T47D (cell line): ENCODE measurements at regions not wholly inside any gene's neighbourhood (a gene's known extent, or its start where the extent isn't known, plus 50 kb on each side); places are given as distances from the start of the nearest gene placed in this dataset.
A peak's percentile ranks its signal among the peaks of the same experiment; 100 is the strongest.
"Not testable (repeated sequence)": the region's sequence is repeated elsewhere in the genome, so short reads cannot be mapped to it uniquely, and the experiment has no call there.

Source experiments
- DNase-seq, 2 experiments: peaks; one replicate each; pipeline versions ENCODE4 v3.0.0 to v3.0.0-alpha.2; 2011 to 2012; ENCODE audit warnings: low read depth in 1 of 2, low spot score in 1 of 2
- in situ Hi-C: cut with HindIII; loops from 2 replicates; pipeline ENCODE4 v1.10.0; 2016; ENCODE audit warnings: low sequenced_read_pairs, low pct_unique_long_range_greater_than_20kb

DNA sequence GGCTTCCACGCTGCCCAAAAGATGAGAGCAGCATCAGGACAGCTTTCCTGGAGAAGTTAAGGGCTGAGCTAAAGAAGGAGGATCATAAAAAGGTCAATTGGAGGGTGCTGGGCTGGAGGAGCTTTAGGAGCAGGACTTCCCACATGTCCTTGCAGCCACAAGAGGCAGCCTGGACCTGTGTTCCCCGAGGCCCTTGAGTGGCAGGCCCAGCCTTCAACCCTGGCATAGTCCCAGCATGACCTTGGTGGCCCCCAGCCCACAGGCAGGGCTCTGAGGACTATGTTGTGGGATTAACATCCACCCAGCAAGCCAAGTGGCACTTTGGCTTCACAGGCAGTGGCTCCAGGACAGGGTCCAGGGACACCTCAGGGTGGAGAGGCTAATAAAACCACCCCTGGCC is 126.8 kb upstream of the MTLN start:
- in situ Hi-C loops, DNase-seq: not testable (repeated sequence)

DNA sequence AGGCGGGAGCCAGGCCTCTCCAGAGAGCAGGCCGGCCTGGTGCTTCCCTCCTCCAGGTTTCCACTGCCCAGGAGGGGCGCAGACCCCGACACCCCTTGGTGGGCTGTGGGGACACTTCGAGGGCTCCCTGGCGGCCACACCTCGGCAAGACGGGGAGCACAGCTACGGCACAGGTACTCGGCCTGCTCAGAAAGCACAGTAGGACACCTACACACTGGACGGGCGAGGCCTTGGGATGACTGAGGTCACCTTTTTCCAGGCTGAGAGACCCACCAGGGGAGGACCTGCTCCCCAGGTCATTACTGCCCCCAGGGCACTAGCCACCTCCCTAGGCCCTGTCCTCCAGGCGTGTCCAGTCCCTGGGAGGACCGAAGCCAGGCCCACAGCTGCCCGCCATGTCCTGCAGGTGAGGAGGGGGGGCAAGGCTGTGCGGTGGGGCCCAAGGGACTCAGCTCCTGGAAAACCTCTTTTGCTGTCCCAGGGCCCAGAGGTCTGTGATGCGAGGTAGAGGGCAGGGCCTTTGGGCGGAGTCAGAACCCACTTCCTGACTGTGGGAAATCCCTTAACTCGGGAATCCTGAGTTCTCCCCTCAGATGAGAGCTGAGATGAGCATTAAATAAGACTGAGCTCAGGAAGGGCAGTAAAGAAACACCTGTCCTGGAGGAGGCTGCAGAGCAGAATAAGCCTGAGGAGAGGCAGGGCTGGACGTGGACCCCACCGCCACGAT is 126.1 kb upstream of the MTLN start:
- in situ Hi-C loops, DNase-seq: not testable (repeated sequence)

DNA sequence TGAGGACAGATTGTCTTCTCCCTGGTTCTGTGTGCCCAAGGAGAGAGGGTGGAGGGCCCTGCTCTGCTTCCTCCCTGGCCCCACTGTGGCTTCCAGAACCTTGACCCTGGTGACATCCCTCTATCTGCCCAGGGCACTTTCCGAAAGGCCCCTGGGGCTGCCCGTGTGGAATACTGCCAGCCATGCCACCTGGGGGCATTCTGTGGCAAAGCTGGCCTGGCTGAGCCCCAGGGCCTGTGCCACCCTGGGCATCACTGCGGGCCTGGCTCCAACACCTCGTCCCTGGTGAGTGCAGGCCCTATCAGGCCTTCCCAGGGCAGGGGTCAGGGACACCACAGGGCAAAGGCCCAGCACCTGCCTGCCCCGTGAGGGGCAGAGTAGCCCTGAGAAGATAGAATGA is 123.7 kb upstream of the MTLN start:
- in situ Hi-C loops, result not testable (repeated sequence)

DNA sequence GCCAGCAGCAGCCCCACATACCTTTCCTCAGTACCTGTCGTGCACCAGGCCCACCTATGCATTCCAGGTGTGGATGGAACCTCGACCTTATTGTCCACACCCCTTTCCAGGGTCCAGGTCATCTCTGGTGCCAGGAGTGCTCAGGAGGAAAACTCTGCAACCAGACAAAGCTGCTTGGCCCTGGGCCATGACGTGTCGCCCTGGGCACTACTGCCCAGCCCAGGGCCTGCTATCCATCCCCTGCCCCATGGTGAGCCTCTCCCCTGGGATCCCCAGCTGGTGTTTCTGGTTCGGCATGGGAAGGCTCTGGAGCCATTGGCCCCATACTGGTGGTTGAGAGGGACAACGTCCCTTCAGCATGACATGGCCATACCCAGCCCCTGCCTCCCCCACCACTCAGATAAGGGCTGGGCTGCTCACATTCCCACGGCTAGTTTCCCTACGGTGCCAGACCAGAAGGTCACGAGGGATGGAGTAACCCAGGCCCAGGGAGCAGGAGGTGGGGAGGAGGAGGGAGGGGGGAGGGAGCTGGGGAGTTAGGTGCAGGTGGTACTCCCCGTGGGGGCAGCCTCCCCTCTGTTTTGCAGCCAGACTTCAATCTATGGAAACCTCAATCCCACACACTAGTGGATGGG is 123.2 kb upstream of the MTLN start:
- DNase-seq, in situ Hi-C loops: not testable (repeated sequence)

More for the DNA sequence above, 123.7 kb upstream of the MTLN start:
- DNase-seq, result not testable (repeated sequence)

DNA sequence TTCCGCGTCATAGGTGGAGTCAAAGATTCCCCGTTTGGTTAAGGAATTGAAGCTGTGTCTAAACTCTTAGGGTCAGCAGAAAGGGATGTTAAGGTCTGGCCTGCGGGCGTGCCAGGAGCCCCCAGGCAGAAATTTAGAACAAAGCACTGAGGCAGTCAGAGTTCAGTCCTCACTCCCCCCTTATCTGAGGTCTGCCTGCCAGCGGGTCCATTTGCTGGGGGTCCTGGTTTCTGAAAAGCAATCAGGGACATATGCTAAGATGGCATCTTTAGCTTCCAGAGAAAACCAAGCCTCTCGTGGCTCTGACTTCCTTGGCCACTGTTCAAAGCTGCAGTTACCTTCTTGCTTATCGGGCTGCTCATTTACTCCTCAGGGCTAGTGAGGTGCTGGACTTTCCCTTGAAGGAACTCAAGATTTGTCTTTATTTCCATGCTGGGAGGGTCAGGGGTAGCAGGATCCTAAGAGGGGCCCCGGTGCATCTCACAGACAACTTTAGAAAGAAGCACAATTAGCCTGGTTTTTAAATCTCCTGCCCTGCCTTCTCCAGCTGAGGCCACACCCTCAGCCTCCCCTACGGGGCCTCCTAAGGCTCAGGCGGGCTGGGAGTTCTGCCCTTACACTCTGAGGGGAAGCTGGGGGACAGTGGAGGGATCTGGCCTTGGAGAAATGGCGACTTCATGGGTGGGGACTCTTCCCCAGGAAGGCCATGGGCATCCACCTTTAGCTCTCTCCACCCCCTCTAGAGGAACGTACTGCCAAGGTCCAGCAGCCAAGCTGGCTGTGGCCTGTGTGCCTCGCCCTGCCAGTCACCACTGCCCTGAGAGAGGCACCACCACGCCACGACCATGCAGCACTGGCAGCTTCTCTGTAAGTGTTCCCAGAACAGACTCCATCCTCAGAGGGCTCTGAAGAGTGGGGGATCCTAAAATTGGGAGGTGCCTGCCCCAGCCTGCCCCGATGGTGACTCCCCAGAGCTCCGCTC is 121.1 kb upstream of the MTLN start:
- DNase-seq, result not testable (repeated sequence)

DNA sequence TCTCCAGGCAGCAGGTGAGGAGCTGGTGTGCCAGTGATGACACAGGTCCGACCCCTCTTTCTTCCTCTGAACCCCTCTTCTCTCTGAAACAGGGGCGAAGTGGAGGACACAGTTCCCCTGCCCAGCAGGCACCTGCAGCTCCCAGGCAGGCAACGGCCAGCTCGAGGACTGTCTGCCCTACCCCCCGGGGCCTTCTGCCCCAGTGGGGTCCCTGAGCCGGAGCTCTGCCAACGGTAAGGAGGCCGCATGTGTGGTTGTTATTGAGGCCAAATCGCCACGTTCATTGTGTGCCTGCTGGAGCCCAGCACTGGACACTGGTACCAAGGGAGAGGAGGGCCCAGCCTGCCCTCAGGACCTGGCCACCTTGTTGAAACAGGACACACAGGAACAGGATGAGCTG is 119.3 kb upstream of the MTLN start:
- DNase-seq, in situ Hi-C loops: not testable (repeated sequence)

More for the DNA sequence above, 121.1 kb upstream of the MTLN start:
- in situ Hi-C loops, result not testable (repeated sequence)

DNA sequence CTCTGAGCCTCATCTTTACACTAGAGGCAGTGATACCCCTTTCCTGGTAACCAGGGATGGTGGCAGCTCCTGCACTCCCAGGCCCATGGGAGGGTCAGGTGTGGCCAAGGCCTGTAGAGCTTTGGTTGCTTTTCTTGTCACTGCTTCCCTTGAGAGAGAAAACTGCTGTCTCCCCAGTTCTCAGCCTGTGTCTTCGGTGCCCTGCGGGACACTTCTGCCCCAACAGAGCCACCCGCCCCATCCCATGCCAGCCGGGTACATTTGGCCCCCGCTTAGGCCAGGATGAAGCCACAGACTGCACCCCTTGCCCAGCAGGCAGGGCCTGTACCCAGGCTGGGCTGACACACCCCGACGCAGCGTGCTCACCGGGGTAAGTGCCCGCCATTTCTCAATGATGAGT is 117.4 kb upstream of the MTLN start:
- not testable (repeated sequence) for DNase-seq

DNA sequence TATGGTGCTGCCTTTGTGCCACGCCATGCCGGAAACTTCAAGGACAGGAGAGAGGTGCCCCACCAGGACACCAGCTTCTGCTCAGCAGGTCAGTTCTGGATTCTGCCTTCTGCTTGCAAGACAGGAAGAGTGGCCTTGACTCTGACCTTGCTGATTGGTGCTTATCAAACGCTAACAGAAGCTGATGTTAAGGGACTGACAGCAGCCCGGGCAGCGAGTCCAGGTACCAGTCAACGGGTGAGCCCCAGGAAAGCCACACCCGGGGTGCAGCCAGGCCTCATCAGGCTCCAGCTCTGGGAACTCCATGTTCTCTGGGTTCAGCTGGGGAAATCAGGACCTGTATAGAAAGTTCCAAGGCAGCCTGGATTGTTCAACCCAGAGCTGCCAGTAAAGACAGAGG is 116.8 kb upstream of the MTLN start:
- in situ Hi-C loops, result not testable (repeated sequence)

More for the DNA sequence above, 117.4 kb upstream of the MTLN start:
- in situ Hi-C loops, result not testable (repeated sequence)

DNA sequence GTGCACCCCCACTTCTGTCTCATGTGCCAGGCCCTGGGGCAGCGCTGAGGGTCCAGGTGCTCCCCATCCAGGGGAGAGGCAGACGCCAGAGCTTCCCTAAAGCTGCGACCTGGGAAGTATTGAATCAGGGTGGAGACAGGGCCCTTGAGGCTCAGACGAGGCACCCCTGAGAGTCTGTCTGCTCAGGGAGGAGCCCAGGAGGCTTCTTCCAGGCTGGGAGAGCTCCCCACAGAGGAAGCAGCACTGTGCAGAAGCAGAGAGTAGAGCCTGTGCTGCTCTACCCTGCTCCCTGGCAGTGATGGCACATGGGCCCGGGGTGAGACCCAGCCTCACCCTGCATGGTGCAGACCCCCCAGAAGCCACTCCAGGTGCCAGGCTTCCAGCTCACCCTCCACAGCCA is 116.3 kb upstream of the MTLN start:
- in situ Hi-C loops, result not testable (repeated sequence)

More for the DNA sequence above, 116.8 kb upstream of the MTLN start:
- not testable (repeated sequence) for DNase-seq

DNA sequence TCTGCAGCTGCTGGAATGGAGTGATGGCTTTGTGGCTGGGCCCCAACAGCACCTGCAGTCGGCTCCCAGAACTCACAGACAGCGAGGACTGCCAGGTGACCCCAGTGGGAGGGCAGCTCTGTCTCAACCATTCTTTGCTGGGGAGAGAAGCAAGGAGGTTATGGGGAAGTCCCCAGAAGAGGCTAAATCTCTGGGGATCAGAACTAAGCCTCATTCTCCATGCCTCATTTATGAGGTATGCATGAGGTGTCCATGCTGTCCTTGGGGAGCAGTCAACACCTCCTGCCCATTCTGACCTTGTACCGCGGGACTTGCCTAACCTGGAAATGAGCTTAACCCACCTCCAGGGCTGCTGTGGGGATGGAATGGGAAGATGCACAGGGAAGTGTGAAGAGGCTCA is 111.5 kb upstream of the MTLN start:
- DNase-seq, in situ Hi-C loops: not testable (repeated sequence)

More for the DNA sequence above, 116.3 kb upstream of the MTLN start:
- peak in 1 of 2 experiments; percentile 0 for DNase-seq

DNA sequence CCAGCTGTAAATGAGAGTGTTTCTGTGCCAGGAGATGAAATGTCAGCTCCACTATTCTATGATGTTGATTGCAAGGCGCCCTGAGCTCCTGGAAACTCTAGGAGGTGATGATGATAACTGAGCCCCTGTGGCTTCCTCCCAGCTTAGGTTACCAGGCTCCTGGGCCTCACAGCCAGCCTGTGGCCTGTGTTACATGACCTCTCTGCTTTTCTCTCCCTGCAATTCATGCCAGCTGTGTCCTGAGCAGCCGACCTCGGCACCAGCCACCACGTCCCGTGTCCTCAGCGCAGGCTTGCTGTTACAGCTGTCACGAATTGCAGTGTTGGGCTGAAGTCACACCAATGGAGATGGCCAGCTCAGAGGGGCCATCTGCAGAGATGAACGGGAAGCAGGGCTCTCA is 110.2 kb upstream of the MTLN start:
- DNase-seq, in situ Hi-C loops: not testable (repeated sequence)

DNA sequence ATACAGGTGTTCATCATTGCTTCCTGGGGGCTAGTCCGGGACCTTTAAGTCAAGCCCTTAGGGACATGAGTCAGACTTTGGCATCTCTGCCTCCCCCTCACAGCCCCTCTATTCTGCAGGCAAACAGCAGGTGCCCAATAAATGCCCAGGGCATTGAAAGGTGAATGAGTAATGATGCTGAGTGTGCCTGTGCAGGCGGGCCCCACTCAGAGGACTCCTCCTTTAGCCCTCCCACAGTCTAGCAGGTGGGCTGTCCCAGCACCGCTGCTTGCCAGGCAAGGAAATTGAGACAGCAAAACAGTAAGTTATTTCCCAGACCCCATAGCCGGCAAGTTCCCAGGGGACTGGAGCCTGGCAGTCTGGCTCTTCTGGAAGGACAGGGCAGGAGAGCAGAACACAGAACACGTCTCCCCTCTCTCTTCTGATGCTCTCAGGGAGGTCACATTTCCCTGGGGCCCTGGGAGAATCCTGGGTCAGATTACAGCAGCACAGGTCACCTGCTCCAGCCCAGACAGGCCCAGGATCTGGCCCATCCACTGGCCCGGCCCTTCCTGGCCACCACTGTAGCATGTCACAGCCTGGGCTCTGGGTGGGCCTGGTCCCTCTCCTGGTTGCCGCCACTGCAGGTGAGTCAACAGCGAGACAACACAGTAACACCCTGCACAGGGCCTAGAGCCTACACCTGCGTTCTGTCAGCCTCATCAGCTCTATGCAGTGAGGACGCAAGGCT is 108.7 kb upstream of the MTLN start:
- DNase-seq, in situ Hi-C loops: not testable (repeated sequence)

DNA sequence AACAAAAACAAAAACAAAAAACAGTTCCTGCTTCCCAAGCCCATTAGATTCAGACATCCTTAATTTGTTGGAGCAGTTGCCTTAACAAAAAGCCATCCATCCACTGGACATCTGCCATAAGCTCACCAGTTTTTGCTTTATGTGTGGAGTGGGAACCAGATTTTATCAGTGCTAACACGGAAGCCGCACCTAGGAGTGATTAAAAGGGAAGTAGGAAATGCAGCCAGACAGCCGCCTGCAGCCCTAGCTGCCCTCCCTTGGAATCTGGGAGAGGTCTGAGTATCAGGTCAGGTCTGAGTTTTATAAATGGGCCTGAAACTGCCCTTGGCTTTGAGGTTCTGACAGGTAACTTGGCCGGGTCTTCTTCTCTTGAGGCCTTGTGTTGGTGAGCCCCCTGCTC is 106.6 kb upstream of the MTLN start:
- DNase-seq, in situ Hi-C loops: not testable (repeated sequence)

DNA sequence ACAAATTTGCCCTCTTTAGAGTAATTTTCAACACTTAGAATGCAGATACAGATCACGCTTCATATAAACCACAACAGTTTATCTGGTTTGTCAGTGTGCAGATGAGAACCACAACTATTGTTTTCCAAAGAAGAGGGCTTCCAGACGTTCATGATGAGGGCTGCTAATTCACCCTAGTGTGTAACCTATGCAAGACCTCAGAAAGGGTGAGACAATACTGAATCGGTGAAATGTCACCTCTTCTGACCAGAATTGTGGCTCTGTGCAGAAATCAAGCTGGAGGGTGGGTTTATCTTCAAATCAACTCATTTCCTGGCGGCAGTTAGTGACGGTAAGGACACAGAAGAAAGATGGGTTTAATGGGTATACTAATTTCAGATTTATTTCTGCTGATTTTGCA is 105.0 kb upstream of the MTLN start:
- in situ Hi-C loops, DNase-seq: not testable (repeated sequence)

DNA sequence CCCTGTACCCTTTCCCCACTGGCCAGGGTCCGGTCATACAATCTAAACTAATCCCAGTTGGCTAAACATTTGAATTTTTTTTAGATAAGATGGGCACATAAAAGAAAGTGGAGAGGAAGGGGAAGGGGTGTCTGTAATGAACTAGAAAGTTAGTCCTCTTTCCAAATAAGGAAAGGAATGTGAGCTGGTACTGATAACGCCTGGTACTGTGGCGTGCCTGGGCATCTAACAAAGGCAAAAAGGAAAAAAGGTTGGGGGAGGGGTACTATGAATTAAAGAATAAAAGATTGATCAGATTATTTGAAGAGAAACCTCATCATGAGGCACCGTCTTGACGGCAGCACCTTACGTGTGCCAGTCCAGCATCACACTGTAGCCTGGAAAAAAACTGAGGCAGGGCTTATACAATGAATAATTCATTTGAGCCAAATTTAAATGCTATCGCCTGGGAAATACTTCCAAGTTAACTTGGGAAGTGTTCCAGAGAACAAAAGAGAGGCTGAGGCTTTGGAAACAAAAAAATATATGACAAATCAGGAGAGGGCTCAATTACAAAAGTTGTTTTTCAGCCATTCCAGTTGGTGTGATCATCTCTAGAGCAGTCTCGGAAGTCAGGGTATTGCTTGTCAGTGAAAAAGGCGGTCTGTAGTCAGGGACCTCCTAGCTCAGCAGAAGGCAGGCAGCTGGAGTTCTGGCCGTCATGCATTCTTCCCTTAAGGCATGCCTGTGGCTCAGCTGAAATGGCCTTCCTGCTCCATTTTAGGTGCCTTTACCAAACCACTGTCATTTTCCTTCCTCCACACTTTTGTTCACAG is 103.9 kb upstream of the MTLN start:
- in situ Hi-C loops, DNase-seq: not testable (repeated sequence)

DNA sequence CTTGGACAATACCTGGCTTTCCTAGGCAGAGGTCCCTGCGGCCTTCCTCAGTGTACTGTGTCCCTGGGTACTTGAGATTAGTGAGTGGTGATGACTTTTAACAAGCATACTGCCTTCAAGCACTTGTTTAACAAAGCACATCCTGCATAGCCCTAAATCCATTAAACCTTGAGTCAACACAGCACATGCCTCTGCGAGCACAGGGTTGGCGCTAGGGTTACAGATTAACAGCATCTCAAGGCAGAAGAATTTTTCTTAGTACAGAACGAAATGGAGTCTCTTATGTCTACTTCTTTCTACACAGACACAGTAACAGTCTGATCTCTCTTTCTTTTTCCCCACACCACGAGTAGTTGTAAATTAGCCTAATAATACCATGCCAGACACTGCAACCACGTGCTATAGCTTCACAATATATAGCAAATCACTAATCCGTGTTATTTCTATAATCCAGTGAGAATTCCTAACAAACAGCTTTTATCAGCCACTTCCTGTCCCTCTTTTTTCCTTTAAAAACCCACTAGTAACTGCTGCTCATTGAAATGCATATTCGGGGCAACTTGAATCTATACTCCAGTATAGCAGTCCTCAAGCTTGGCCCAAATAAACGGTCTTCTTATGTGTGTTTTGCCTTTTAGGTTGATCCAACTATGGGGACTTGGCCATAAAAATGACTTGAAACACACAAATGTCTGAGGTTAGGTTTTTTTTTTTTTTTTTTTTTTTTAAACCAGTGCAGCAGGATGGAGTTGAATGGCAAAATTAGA is 102.9 kb upstream of the MTLN start:
- DNase-seq, in situ Hi-C loops: not testable (repeated sequence)
